ENCODE measurements at regions not wholly inside any gene's neighbourhood (a gene's known extent, or its start where the extent isn't known, plus 50 kb on each side); places are given as distances from the start of the nearest gene placed in this dataset.

GRCh38 chr15:38878026-38878425 is 313.4 kb upstream of the RASGRP1 start:
- intact Hi-C loops (cut with micrococcal nuclease): no loop called here
- peaks cover 0 to 7% (median 2%) of the 10 kb centered on the region in 7 donors for H3K9me3 Mint-ChIP-seq
- no peak overlapping the region for H3K4me2 ChIP-seq (replicated peaks; ENCODE audit: extremely low read depth, low read length, poor library complexity, severe bottlenecking)

GRCh38 chr15:38878926-38879325 is 314.3 kb upstream of the RASGRP1 start:
- Histone ChIP-seq H3K9me3 (replicated peaks in 1 of 2; ENCODE audit: control insufficient read depth in 1 of 2, insufficient read depth in 1 of 2, low read length in 2 of 2) (no peaks in the 10 kb centered on the region), H3K9ac (ENCODE audit: insufficient read depth, low read length, poor library complexity, severe bottlenecking) (no peak overlapping the region), H3K4me3 (replicated peaks in 1 of 3; ENCODE audit: low read depth in 2 of 3, low read length in 3 of 3) (no peak overlapping the region), H3K36me3 (replicated peaks in 1 of 2; ENCODE audit: control insufficient read depth in 1 of 2, insufficient read depth in 2 of 2, low read length in 2 of 2) (no peaks in the 10 kb centered on the region), H3K4me2 (replicated peaks; ENCODE audit: extremely low read depth, low read length, poor library complexity, severe bottlenecking) (no peak overlapping the region), H3K4me1 (ENCODE audit: control insufficient read depth in 1 of 2, insufficient read depth in 2 of 2, low read length in 2 of 2) (no peaks in the 10 kb centered on the region), H3K27me3 (ENCODE audit: control insufficient read depth in 2 of 2, insufficient read depth in 2 of 2, low read length in 2 of 2) (no peaks in the 10 kb centered on the region), H4K20me1 (ENCODE audit: insufficient read depth, low read length) (no peaks in the 10 kb centered on the region), H3K79me2 (ENCODE audit: insufficient read depth, low read length) (no peaks in the 10 kb centered on the region), H3K27ac (ENCODE audit: low read depth in 1 of 2, low read length in 2 of 2) (no peak overlapping the region), H2AFZ (ENCODE audit: insufficient read depth, low read depth, low read length, poor library complexity, severe bottlenecking) (no peak overlapping the region)
- whole genome bisulfite sequencing (ENCODE audit: insufficient coverage): 100% methylated on average over 1 of the region's 2 CpGs
- intact Hi-C loops (cut with micrococcal nuclease): no loop called here
- H3K36me3 Mint-ChIP-seq: no peaks in the 10 kb centered on the region
- no peak for TF ChIP-seq CTCF (IDR thresholded peaks at IDR 0.05)
- H3K27me3 Mint-ChIP-seq (ENCODE audit: low read depth in 3 of 3): no peaks in the 10 kb centered on the region
- no peak overlapping the region for H3K4me3 Mint-ChIP-seq
- no peaks in the 10 kb centered on the region for H3K4me1 Mint-ChIP-seq
- no peak overlapping the region for H3K27ac Mint-ChIP-seq
- H3K9me3 Mint-ChIP-seq: peaks cover 0 to 7% (median 0%) of the 10 kb centered on the region in 7 donors
- DNase-seq: no peak

More at GRCh38 chr15:38878026-38878425, 313.4 kb upstream of the RASGRP1 start:
- H3K79me2 ChIP-seq (ENCODE audit: insufficient read depth, low read length): no peaks in the 10 kb centered on the region
- Mint-ChIP-seq H3K27ac (no peak overlapping the region), H3K4me3 (no peak overlapping the region), H3K4me1 (no peaks in the 10 kb centered on the region), H3K27me3 (ENCODE audit: low read depth in 3 of 3) (no peaks in the 10 kb centered on the region), H3K36me3 (no peaks in the 10 kb centered on the region)
- no peak overlapping the region for H3K9ac ChIP-seq (ENCODE audit: insufficient read depth, low read length, poor library complexity, severe bottlenecking)
- TF ChIP-seq CTCF (IDR thresholded peaks at IDR 0.05): no peak
- H3K4me3 ChIP-seq (replicated peaks in 1 of 3; ENCODE audit: low read depth in 2 of 3, low read length in 3 of 3): no peak overlapping the region
- no peak overlapping the region for H2AFZ ChIP-seq (ENCODE audit: insufficient read depth, low read depth, low read length, poor library complexity, severe bottlenecking)
- no peaks in the 10 kb centered on the region for H3K36me3 ChIP-seq (replicated peaks in 1 of 2; ENCODE audit: control insufficient read depth in 1 of 2, insufficient read depth in 2 of 2, low read length in 2 of 2)
- H3K4me1 ChIP-seq (ENCODE audit: control insufficient read depth in 1 of 2, insufficient read depth in 2 of 2, low read length in 2 of 2): no peaks in the 10 kb centered on the region
- no peaks in the 10 kb centered on the region for H3K9me3 ChIP-seq (replicated peaks in 1 of 2; ENCODE audit: control insufficient read depth in 1 of 2, insufficient read depth in 1 of 2, low read length in 2 of 2)
- no peak for DNase-seq
- no peaks in the 10 kb centered on the region for H4K20me1 ChIP-seq (ENCODE audit: insufficient read depth, low read length)
- H3K27me3 ChIP-seq (ENCODE audit: control insufficient read depth in 2 of 2, insufficient read depth in 2 of 2, low read length in 2 of 2): no peaks in the 10 kb centered on the region
- H3K27ac ChIP-seq (ENCODE audit: low read depth in 1 of 2, low read length in 2 of 2): no peak overlapping the region
